OCI-LY7 (cell line): ENCODE measurements at regions not wholly inside any gene's neighbourhood (a gene's known extent, or its start where the extent isn't known, plus 50 kb on each side); places are given as distances from the start of the nearest gene placed in this dataset.

ENCODE experiments used
- BruUV-seq: library from RNA; stranded (reverse); fragments of 400-500 nt; replicated peaks from 2 replicates; lab custom pipeline; 2021; lab: Mats Ljungman, UMichigan
- CTCF ChIA-PET: fragments of 300-600 bp; sonication (Branson Sonifier 250); formaldehyde crosslinking; loops from one replicate; lab custom pipeline; 2022; ENCODE audit warnings: antibody characterized with exemption; ENCODE audit not compliant: unreplicated experiment; lab: Charles Lee
- POLR2A ChIA-PET: fragments of 300-600 bp; sonication (Branson Sonifier 250); formaldehyde crosslinking; loops from one replicate; lab custom pipeline; 2022; ENCODE audit warnings: antibody characterized with exemption; lab: Charles Lee
- DNase-seq: peaks from one replicate; pipeline ENCODE4 v3.0.0-alpha.2; 2015; ENCODE audit warnings: low spot score
- H2AFZ ChIP-seq: fragments of 200-600 bp; sonication (generic), shearing (Covaris generic); 2 replicates; pipeline ENCODE4 v1.6.1; 2014; ENCODE audit warnings: mild to moderate bottlenecking, antibody characterized with exemption, low read length, moderate library complexity
- H3K27ac ChIP-seq: fragments of 200-600 bp; sonication (generic); 2 replicates; pipeline ENCODE4 v1.5.1; 2014; ENCODE audit warnings: mixed run types, low read depth, mild to moderate bottlenecking, moderate library complexity, low read length, inconsistent platforms; ENCODE audit not compliant: poor library complexity, severe bottlenecking
- H3K36me3 ChIP-seq: fragments of 200-600 bp; sonication (generic); 2 replicates; pipeline ENCODE4 v1.6.1; 2014; ENCODE audit warnings: mild to moderate bottlenecking, antibody characterized with exemption, low read length, moderate library complexity, mixed read lengths; ENCODE audit not compliant: insufficient read depth
- H3K4me1 ChIP-seq: fragments of 200-600 bp; sonication (generic); 2 replicates; pipeline ENCODE4 v1.5.1; 2014; ENCODE audit warnings: mild to moderate bottlenecking, low read length; ENCODE audit not compliant: insufficient read depth, poor library complexity, severe bottlenecking
- H3K4me2 ChIP-seq: fragments of 200-600 bp; sonication (generic); 2 replicates; pipeline ENCODE4 v1.6.1; 2014; ENCODE audit warnings: mild to moderate bottlenecking, low read length
- H3K4me3 ChIP-seq: fragments of 200-600 bp; sonication (generic); 2 replicates; pipeline ENCODE4 v1.5.1; 2014; ENCODE audit warnings: mild to moderate bottlenecking, low read depth, low read length; ENCODE audit not compliant: poor library complexity, severe bottlenecking
- H3K79me2 ChIP-seq: fragments of 200-600 bp; sonication (generic); 2 replicates; pipeline ENCODE4 v1.6.1; 2016; ENCODE audit warnings: low read depth, mild to moderate bottlenecking, low read length, moderate library complexity, mixed read lengths; ENCODE audit not compliant: insufficient read depth
- H3K9me2 ChIP-seq: fragments of 200-600 bp; sonication (generic); 2 replicates; pipeline ENCODE4 v1.6.1; 2016; ENCODE audit warnings: mild to moderate bottlenecking, low read length, mixed read lengths; ENCODE audit not compliant: insufficient read depth
- H3K9me3 ChIP-seq: fragments of 200-600 bp; sonication (generic); 2 replicates; pipeline ENCODE4 v1.6.1; 2014; ENCODE audit warnings: mild to moderate bottlenecking, mixed run types, low read length, mixed read lengths
- H4K20me1 ChIP-seq: fragments of 200-600 bp; sonication (generic); 2 replicates; pipeline ENCODE4 v1.6.1; 2014; ENCODE audit warnings: mild to moderate bottlenecking, antibody characterized with exemption, low read length, moderate library complexity, mixed read lengths; ENCODE audit not compliant: insufficient read depth
- CTCF ChIP-seq: fragments of 200-600 bp; sonication (generic); conservative IDR thresholded peaks from 2 replicates; pipeline ENCODE4 v1.5.1; 2014; ENCODE audit warnings: mild to moderate bottlenecking, antibody characterized with exemption, low read length, moderate library complexity, mixed read lengths
- EZH2phosphoT487 ChIP-seq: fragments of 200-600 bp; sonication (generic); IDR thresholded peaks from 2 replicates; pipeline ENCODE4 v1.6.1; 2018; ENCODE audit warnings: low read depth, borderline replicate concordance, mild to moderate bottlenecking, mixed run types, antibody characterized with exemption, low read length, moderate library complexity, mixed read lengths
- intact Hi-C: fragments of 100-400 bp; cut with micrococcal nuclease; formaldehyde crosslinking; loops from one replicate; pipeline ENCODE4 v1.10.0; 2022; ENCODE audit not compliant: unreplicated experiment

DNA sequence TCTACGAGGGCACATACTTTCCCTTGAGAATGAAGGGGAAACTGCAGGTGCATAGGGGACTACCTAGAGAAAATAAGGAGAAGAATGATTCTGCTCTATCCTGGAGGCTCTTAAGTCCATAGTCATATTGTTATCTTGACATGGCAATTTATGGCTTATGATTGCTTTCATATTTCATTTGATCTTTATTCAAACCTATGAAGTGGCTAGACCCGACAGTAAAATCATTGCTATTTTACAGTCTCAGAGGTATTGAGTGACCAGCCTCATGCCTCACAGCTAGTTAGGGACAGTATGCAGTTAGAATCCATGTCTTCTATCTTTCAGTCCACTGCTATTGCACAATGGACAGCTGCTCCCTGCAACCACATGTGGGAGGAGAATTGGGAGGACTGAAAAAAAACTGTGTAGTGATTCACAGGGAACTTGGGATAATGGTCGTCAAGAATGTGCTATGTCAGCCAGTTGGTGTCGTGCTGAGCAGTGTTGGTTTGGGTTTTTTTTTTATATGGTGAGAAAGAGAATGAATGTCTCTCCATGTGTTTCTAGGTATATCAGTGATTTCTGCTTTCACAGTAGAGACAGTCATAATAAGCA, 63.2 kb upstream of the SPPL2A start:
- no peaks in the 10 kb centered on the region for H3K36me3 ChIP-seq
- H3K4me3 ChIP-seq = no peak overlapping the region
- no peaks in the 10 kb centered on the region for H3K9me2 ChIP-seq
- POLR2A ChIA-PET = no interaction called here
- no peaks in the 10 kb centered on the region for H3K79me2 ChIP-seq
- DNase-seq = no peak
- BruUV-seq = no TSS peak
- no peak overlapping the region for H3K4me2 ChIP-seq
- CTCF ChIA-PET = no interaction called here
- no peaks in the 10 kb centered on the region for H3K9me3 ChIP-seq
- no peak overlapping the region for H2AFZ ChIP-seq
- intact Hi-C loops = no loop called here
- no peak overlapping the region for H3K27ac ChIP-seq
- no peak for TF ChIP-seq CTCF
- no peak for TF ChIP-seq EZH2phosphoT487
- H3K4me1 ChIP-seq = no peaks in the 10 kb centered on the region
- H4K20me1 ChIP-seq = no peaks in the 10 kb centered on the region

DNA sequence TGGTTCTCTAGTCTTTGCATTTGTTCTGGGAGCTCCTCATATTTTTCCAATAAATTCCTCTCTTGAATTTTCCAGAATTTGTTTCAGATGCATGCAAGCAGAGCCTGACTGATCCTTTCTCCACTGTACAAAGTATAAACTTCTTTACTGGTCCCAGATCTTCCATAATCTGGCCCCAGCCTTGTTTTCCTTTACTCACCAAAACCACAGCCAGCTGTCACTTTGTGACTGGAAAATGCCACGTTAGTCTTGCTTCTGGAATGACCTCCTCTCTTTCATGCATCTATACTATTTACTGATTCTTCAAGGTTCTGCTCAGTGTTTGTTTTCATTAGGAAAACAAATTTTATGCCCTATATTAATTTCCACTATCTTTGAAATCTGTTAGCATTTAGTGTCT, 60.4 kb upstream of the SPPL2A start:
- Histone ChIP-seq H2AFZ (no peak overlapping the region), H3K9me3 (no peaks in the 10 kb centered on the region), H3K27ac (no peak overlapping the region), H3K4me1 (no peaks in the 10 kb centered on the region), H4K20me1 (no peaks in the 10 kb centered on the region), H3K36me3 (no peaks in the 10 kb centered on the region), H3K4me3 (no peak overlapping the region), H3K9me2 (no peaks in the 10 kb centered on the region), H3K79me2 (no peaks in the 10 kb centered on the region), H3K4me2 (no peak overlapping the region)
- ChIA-PET POLR2A (no interaction called here), CTCF (no interaction called here)
- no TSS peak for BruUV-seq
- intact Hi-C loops = no loop called here
- DNase-seq = no peak
- no peak for TF ChIP-seq EZH2phosphoT487
- no peak for TF ChIP-seq CTCF

- BruUV-seq = no TSS peak
- Histone ChIP-seq H3K4me3 (no peak overlapping the region), H3K4me1 (no peaks in the 10 kb centered on the region), H2AFZ (no peak overlapping the region), H4K20me1 (no peaks in the 10 kb centered on the region), H3K9me2 (no peaks in the 10 kb centered on the region), H3K79me2 (no peaks in the 10 kb centered on the region), H3K27ac (no peak overlapping the region), H3K9me3 (no peaks in the 10 kb centered on the region), H3K4me2 (no peak overlapping the region), H3K36me3 (no peaks in the 10 kb centered on the region)
- ChIA-PET POLR2A (no interaction called here), CTCF (no interaction called here)
- no peak for DNase-seq
- TF ChIP-seq CTCF (no peak), EZH2phosphoT487 (no peak)
- intact Hi-C loops = no loop called here
Measured at GRCh38 chr15:50824514-50824913, 59.0 kb upstream of the SPPL2A start.
